SK-N-MC (cell line): ENCODE measurements at regions not wholly inside any gene's neighbourhood (a gene's known extent, or its start where the extent isn't known, plus 50 kb on each side); places are given as distances from the start of the nearest gene placed in this dataset.

Experiments
- EZH2 ChIP-seq: fragments of 200-600 bp; sonication (generic); IDR thresholded peaks from one replicate; pipeline ENCODE4 v1.6.1; 2017; ENCODE audit warnings: antibody characterized with exemption
- FOXP2 ChIP-seq: optimal IDR thresholded peaks from 2 replicates; pipeline ENCODE3; 2011; ENCODE audit warnings: mild to moderate bottlenecking, moderate library complexity; ENCODE audit not compliant: insufficient read depth; ENCODE audit errors: extremely low read length, control extremely low read depth
- POLR2AphosphoS5 ChIP-seq: IDR thresholded peaks from 2 replicates; pipeline ENCODE4 v1.6.1; 2012; ENCODE audit warnings: mild to moderate bottlenecking, low read depth, low read length, borderline replicate concordance

- no peak for TF ChIP-seq POLR2AphosphoS5
- TF ChIP-seq EZH2: no peak
- TF ChIP-seq FOXP2: no peak
Measured at GRCh38 chr2:15737314-15738224, 145.9 kb downstream of the DDX1 start.
